ENCODE measurements at regions not wholly inside any gene's neighbourhood (a gene's known extent, or its start where the extent isn't known, plus 50 kb on each side); places are given as distances from the start of the nearest gene placed in this dataset.

- H3K4me3 Mint-ChIP-seq, result no peak overlapping the region
- H3K27me3 Mint-ChIP-seq, result peaks cover 36% of the 10 kb centered on the region
- ATAC-seq, result no peak
- no peak overlapping the region for H3K27ac Mint-ChIP-seq
- peaks cover under 1% of the 10 kb centered on the region for H3K4me1 Mint-ChIP-seq
- no peaks in the 10 kb centered on the region for H3K9me3 Mint-ChIP-seq
- no peaks in the 10 kb centered on the region for H3K36me3 Mint-ChIP-seq
Measured at GRCh38 chr21:33121715-33122475, 52.0 kb downstream of the OLIG1 start.

- ATAC-seq, result no peak
- Mint-ChIP-seq H3K27me3 (peaks cover 34% of the 10 kb centered on the region), H3K4me3 (no peak overlapping the region), H3K27ac (no peak overlapping the region), H3K4me1 (peaks cover 7% of the 10 kb centered on the region), H3K9me3 (no peaks in the 10 kb centered on the region), H3K36me3 (no peaks in the 10 kb centered on the region)
Measured at GRCh38 chr21:33122507-33122906, 52.6 kb downstream of the OLIG1 start.

DNA sequence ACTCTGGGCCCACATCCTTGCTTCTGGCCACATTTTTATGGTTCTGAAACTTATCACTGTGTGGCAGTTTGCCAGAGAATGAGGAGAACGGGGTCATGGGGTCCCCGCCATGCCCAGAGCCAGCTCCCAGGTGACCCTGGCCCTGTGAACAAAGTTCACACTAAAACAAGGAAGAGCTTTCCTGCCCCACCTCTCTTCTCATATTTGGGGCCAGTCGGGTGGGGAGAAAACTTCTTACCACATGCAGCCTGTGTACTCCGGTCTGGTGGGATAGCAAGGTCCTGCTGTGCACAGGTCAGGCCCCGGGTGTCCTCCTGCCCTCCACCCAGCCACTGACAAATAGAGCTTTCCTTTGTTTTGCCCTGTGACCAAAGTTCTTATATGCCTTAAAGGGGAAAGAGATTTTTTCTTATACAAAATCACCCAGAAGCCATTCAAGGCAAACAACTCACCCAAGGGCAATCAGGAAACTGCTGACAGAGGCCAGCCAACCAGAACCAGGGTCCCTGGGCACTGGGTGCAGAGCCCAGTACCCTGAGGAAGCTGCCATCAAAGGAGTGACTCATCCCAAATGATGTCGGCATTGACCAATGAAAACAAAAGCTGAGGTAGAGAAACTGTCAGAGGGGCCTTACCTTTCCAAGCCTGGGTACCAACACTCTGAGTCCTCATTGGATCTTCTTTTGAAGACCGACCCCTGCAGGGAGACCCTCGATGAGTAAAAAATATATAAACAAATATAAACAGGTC, 53.6 kb downstream of the OLIG1 start:
- no peaks in the 10 kb centered on the region for H3K9me3 Mint-ChIP-seq
- no peak overlapping the region for H3K4me3 Mint-ChIP-seq
- no peak for ATAC-seq
- no peak overlapping the region for H3K27ac Mint-ChIP-seq
- H3K36me3 Mint-ChIP-seq, result no peaks in the 10 kb centered on the region
- H3K4me1 Mint-ChIP-seq, result peaks cover 11% of the 10 kb centered on the region
- peaks cover 38% of the 10 kb centered on the region for H3K27me3 Mint-ChIP-seq

- peaks cover 11% of the 10 kb centered on the region for H3K4me1 Mint-ChIP-seq
- H3K4me3 Mint-ChIP-seq, result no peak overlapping the region
- H3K9me3 Mint-ChIP-seq, result no peaks in the 10 kb centered on the region
- H3K36me3 Mint-ChIP-seq, result no peaks in the 10 kb centered on the region
- H3K27me3 Mint-ChIP-seq, result peaks cover 50% of the 10 kb centered on the region
- H3K27ac Mint-ChIP-seq, result no peak overlapping the region
- ATAC-seq, result no peak
Measured at GRCh38 chr21:33124889-33125288, 54.9 kb downstream of the OLIG1 start.

- H3K4me3 Mint-ChIP-seq, result no peak overlapping the region
- no peak overlapping the region for H3K27ac Mint-ChIP-seq
- H3K36me3 Mint-ChIP-seq, result no peaks in the 10 kb centered on the region
- H3K4me1 Mint-ChIP-seq, result peaks cover 11% of the 10 kb centered on the region
- no peaks in the 10 kb centered on the region for H3K9me3 Mint-ChIP-seq
- ATAC-seq, result no peak
- peaks cover 59% of the 10 kb centered on the region for H3K27me3 Mint-ChIP-seq
Measured at GRCh38 chr21:33125680-33126375, 55.9 kb downstream of the OLIG1 start.

DNA sequence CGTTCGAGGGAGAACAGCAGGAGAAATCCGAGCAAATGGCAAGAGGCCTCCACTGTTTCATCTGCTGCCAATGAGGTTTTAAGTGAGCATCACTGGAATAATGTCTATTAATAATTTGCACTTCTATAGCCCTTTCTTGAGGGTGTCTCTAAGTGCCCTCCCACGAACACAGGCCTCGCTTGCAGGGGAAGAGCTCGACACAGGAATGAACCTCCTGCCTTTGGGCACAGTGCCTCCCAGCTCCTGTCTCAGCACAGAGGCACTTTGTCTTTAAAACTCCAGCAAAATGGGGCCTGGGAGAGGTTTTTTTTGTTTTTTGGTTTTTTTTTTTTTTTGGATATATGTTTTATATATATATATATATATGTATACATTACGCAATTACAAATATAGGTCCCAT, 56.6 kb downstream of the OLIG1 start:
- no peak for ATAC-seq
- no peaks in the 10 kb centered on the region for H3K9me3 Mint-ChIP-seq
- H3K4me3 Mint-ChIP-seq, result no peak overlapping the region

DNA sequence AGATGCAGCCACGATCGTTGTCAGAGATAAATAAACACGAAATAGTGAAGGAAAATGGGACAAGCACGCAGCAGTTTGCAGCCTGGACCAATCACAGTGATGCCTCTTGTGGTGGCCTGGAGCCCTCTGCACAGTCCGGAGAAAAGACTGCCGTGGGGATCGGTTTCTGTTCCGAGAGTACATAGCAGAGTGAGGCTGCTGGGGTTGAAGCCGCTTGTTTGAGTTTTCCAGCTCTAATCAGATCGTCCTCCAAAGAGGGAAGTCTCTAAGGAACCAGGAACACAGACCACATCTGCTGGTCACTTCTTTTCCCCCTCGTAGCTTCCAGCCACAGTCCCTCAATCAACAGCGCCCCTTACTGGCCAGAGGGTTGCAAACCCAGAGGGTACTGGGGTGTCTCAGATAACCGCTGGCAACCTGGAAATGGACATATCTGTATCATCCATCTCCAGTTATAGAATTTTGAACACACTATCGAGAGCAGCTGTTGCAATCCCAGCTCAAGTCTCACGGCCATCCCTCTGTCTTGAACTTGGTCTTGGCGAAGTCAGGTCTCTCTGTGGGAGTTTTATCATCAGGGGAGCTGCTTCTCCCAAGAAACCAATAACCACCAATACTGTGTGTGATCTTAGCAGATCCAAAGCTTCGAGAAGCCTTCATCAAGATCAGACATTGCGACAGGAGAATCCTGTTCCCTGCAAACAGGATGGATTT, 57.4 kb downstream of the OLIG1 start:
- Mint-ChIP-seq H3K4me3 (peak overlapping the region; percentile 54), H3K36me3 (no peaks in the 10 kb centered on the region), H3K27ac (no peak overlapping the region), H3K4me1 (peaks cover 11% of the 10 kb centered on the region), H3K9me3 (no peaks in the 10 kb centered on the region), H3K27me3 (peaks cover 65% of the 10 kb centered on the region)
- ATAC-seq, result peak; percentile 60

More for the DNA sequence above, 56.6 kb downstream of the OLIG1 start:
- H3K4me1 Mint-ChIP-seq, result peaks cover 11% of the 10 kb centered on the region
- H3K27me3 Mint-ChIP-seq, result peaks cover 66% of the 10 kb centered on the region
- H3K27ac Mint-ChIP-seq, result no peak overlapping the region
- no peaks in the 10 kb centered on the region for H3K36me3 Mint-ChIP-seq

- Mint-ChIP-seq H3K4me1 (peaks cover 11% of the 10 kb centered on the region), H3K9me3 (no peaks in the 10 kb centered on the region), H3K27ac (no peak overlapping the region), H3K4me3 (no peak overlapping the region), H3K36me3 (no peaks in the 10 kb centered on the region), H3K27me3 (peaks cover 62% of the 10 kb centered on the region)
- ATAC-seq, result no peak
Measured at GRCh38 chr21:33127868-33128242, 57.9 kb downstream of the OLIG1 start.

- Mint-ChIP-seq H3K36me3 (no peaks in the 10 kb centered on the region), H3K4me1 (peaks cover 11% of the 10 kb centered on the region), H3K27me3 (peaks cover 62% of the 10 kb centered on the region), H3K27ac (no peak overlapping the region), H3K9me3 (no peaks in the 10 kb centered on the region), H3K4me3 (no peak overlapping the region)
- no peak for ATAC-seq
Measured at GRCh38 chr21:33128538-33128937, 58.6 kb downstream of the OLIG1 start.

GRCh38 chr21:33132054-33132453, 62.1 kb downstream of the OLIG1 start:
- peaks cover 49% of the 10 kb centered on the region for H3K27me3 Mint-ChIP-seq
- H3K36me3 Mint-ChIP-seq, result no peaks in the 10 kb centered on the region
- H3K27ac Mint-ChIP-seq, result no peak overlapping the region
- no peak overlapping the region for H3K4me3 Mint-ChIP-seq
- H3K9me3 Mint-ChIP-seq, result no peaks in the 10 kb centered on the region
- peaks cover 8% of the 10 kb centered on the region for H3K4me1 Mint-ChIP-seq
- no peak for ATAC-seq

DNA sequence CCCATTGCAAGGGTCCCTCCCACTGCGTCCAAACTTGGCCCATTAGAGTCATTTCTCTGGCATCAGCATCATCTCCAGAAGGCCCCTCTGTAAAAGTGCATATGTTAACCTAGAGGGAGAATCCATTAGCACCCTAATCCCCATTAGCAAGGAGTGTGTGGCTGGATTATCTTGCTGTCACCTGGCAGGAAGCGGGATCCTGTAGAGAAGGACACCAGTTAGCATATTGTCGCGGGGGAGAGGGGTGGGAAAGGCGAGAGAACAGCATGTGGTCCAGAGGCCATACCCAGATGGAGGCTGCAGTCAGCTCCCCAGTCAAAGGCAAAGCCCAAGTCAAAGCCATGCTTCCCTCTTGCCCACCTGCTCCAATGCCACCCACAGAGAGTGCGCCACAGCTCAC, 64.0 kb downstream of the OLIG1 start:
- H3K27me3 Mint-ChIP-seq, result peaks cover 34% of the 10 kb centered on the region
- no peaks in the 10 kb centered on the region for H3K36me3 Mint-ChIP-seq
- no peaks in the 10 kb centered on the region for H3K4me1 Mint-ChIP-seq
- H3K9me3 Mint-ChIP-seq, result no peaks in the 10 kb centered on the region
- no peak overlapping the region for H3K4me3 Mint-ChIP-seq
- ATAC-seq, result no peak
- no peak overlapping the region for H3K27ac Mint-ChIP-seq

DNA sequence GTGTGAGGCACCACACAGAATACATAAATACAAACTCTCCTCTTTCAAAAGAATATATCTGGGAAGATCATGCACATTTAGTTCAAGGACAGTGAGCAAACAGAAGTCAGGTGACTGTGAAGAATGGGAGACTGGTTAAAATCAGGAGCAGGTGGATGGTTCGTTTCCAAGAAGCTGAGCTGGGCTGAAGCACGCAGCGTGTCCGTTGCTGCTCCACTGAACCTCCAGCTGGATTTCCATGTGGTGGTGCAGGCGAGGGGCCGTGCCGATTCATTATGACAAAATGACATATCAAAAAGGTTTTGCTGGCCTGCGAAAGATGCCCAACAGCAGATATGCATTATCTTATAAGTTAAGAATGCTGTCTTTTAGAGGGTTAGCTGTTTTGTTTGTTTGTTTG, 66.0 kb downstream of the OLIG1 start:
- no peak for ATAC-seq
- Mint-ChIP-seq H3K4me1 (no peaks in the 10 kb centered on the region), H3K9me3 (no peaks in the 10 kb centered on the region), H3K27me3 (peaks cover 35% of the 10 kb centered on the region), H3K27ac (no peak overlapping the region), H3K4me3 (no peak overlapping the region), H3K36me3 (no peaks in the 10 kb centered on the region)

DNA sequence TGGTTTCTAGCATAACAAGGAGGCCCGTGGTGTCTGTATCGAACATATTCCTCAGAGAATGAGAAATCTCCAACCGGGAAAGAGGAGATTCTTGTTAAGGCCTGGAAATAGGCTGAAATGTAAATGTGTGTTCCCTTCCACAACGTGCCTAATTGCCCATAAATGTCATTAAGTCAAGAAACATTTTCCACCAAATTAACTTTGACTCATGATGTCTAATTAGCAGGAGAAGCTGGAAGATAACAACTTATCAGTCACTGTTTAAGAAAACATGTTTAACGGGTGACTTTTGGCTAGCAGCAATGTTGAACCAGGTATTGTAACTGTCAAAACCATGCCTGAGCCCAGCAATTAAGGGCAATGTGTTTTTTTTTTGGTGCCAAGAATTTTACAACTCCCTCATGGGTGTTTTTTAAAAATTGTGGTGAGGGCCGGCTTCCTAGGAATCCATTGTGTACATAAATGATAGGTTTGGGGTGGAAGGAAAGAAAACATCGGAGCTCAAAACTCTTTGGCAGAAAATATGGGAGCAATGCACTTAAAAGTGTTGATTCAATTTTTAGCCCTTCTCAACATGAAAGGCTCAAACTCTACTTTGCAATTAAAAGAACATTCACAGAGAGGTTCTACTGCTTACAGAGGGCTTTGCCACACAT, 67.0 kb downstream of the OLIG1 start:
- no peaks in the 10 kb centered on the region for H3K4me1 Mint-ChIP-seq
- H3K4me3 Mint-ChIP-seq, result no peak overlapping the region
- H3K9me3 Mint-ChIP-seq, result no peaks in the 10 kb centered on the region
- H3K27me3 Mint-ChIP-seq, result peaks cover 32% of the 10 kb centered on the region
- no peaks in the 10 kb centered on the region for H3K36me3 Mint-ChIP-seq
- no peak overlapping the region for H3K27ac Mint-ChIP-seq
- no peak for ATAC-seq

DNA sequence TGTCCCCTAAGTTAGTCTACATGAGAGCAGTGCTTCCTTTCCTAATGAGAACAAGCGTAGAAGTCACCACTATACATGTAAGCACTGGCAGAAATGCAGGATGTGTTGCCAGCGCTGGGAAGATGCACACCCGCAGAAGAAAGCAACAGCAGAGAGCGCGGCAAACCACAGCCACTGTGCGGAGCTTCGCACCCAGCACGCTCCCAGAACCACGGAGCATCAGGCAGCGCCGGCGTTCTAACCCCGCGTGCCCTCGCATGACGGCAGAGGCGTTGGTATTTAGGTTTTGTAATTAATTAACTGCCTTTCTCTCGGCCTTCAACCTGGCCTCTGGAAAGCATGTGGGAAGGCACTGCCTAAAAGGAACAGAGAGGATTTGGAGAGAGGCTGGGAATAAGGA, 69.1 kb downstream of the OLIG1 start:
- no peaks in the 10 kb centered on the region for H3K9me3 Mint-ChIP-seq
- ATAC-seq, result no peak
- no peaks in the 10 kb centered on the region for H3K4me1 Mint-ChIP-seq
- H3K27me3 Mint-ChIP-seq, result peaks cover 42% of the 10 kb centered on the region
- no peaks in the 10 kb centered on the region for H3K36me3 Mint-ChIP-seq
- H3K27ac Mint-ChIP-seq, result no peak overlapping the region
- no peak overlapping the region for H3K4me3 Mint-ChIP-seq

DNA sequence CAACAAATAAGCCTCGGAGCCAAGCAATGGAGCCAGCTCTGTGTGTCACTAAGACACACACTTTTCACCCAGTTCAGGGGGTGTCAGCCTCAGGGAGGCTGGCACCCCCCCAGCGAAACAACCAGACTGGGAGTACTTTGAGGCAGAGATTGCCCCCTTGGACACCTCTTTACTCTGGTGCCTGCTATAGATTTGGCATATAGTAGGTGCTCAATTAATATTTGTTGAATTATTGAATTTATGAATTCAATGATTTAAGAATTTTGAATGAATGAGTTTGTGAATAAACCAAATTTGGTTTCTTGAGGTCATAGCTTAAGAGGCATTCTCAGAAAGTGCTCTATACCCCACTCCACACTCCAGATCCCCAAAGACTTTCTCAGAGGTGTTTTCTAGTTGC, 70.3 kb downstream of the OLIG1 start:
- no peak overlapping the region for H3K27ac Mint-ChIP-seq
- H3K4me3 Mint-ChIP-seq, result no peak overlapping the region
- no peaks in the 10 kb centered on the region for H3K36me3 Mint-ChIP-seq
- peaks cover 54% of the 10 kb centered on the region for H3K27me3 Mint-ChIP-seq
- H3K9me3 Mint-ChIP-seq, result no peaks in the 10 kb centered on the region
- no peak for ATAC-seq
- H3K4me1 Mint-ChIP-seq, result no peaks in the 10 kb centered on the region
